GM18519 (cell line): ENCODE measurements at regions not wholly inside any gene's neighbourhood (a gene's known extent, or its start where the extent isn't known, plus 50 kb on each side); places are given as distances from the start of the nearest gene placed in this dataset.
"Not testable (repeated sequence)": the region's sequence is repeated elsewhere in the genome, so short reads cannot be mapped to it uniquely, and the experiment has no call there.

Experiments used
- ATAC-seq: cut with Tn5 transposase; IDR thresholded peaks from one replicate; pipeline ENCODE4 v1.9.1; 2021; ENCODE audit warnings: mild to moderate bottlenecking, moderate library complexity; ENCODE audit not compliant: unreplicated experiment, low FRiP score

DNA sequence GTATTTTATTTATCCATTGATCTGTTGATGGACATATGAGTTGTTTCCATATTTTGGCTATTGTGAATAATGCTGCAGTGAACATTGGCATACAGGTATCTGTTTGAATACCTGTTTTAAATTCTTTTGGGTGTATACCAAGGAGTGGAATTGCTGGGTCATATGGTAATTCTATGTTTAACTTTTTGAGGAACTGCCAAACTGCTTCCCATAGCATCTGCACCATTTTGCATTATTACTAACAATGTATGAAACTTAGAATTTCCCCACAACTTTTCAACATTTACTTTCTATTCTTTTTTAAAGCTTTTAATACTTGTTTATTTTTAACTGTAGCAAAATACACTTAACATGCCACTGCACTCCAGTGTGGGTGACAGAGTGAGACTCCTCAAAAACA lies 57.0 kb upstream of the MSN start:
- no peak for ATAC-seq

DNA sequence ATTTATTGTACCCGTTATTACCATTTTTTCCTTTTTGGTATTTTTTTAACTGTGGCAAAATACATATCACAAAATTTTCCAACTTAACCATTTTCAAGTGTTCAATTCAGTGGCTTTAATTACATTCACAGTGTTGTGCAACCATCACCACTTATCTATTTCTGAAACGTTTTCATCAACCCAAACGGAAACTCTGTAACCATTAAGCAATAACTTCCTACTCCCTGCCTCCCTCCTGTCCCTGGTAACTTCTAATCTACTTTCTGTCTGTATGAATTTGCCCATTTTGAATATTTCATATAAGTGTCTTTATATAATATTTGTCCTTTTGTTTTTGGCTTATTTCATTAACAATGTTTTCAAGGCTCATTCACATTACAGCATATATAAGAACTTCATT lies 57.4 kb upstream of the MSN start:
- no peak for ATAC-seq

DNA sequence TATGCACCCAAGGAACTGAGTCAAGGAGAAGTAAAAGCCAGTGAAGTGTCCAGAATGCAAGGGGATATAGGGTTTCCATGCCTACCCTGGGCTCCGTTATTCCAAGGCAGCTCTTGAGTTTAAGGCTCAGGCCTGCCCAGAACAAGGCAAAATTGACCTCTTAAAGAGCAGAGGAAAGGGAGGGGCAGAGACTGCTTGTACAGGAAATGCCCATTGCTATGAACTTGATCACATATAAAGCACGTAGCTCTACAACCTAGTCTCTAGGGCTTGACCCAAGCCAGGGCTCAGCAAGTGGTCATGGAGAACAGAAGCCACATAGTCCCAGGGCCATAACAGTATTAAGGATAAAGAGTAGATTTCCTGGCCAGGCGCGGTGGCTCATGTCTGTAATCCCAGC lies 58.2 kb upstream of the MSN start:
- ATAC-seq: no peak

DNA sequence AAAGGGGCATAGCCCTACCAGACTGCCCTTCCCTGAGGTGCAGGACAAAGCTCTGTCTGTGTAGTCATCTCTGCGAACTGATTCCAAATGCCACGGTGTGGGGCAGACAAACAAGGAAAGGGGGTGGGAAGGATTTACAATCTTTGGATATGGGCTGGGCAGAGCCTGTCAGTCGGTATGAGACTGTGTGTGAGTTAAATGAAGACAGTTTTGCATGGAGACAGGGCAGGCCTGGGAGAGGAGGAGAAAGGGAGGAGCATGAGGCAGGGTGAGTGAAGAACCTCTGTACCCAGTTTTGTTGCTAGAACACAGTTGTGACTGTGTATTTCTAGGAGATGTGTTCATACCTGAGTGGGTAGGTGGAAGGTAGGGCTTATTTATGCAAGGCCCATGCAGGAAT lies 59.4 kb upstream of the MSN start:
- no peak for ATAC-seq

DNA sequence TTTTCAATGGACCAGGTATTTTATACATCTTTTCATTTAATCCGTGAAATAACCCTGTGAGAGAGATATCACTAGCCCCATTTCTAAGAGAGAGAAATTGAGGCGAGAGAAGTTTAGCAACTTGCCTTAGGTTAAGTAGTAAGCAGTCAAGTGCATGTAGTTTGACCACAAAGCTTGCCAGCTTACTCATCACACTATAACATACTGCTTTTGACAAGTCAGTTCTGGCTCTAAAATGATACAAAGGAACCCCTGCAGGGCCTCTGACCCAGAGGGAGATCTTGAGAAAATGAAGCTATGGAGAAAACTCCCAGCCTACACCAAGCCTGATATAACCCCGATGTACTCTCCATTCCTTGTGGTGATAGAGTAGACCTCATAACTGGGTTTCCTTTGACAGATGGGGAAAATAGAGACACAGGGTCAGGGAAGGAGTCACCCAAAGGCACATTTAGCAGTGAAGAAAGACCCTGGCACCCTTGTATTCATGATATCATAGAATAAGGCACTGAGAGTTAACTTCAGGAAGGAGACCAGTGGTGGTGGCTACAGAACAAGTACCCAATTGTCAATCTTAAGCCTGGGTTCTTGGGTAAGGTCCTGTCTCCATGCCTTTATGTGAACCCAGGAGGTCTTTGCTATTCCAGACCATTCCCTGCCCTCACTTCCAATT lies 60.2 kb upstream of the MSN start:
- peak; percentile 65 for ATAC-seq

DNA sequence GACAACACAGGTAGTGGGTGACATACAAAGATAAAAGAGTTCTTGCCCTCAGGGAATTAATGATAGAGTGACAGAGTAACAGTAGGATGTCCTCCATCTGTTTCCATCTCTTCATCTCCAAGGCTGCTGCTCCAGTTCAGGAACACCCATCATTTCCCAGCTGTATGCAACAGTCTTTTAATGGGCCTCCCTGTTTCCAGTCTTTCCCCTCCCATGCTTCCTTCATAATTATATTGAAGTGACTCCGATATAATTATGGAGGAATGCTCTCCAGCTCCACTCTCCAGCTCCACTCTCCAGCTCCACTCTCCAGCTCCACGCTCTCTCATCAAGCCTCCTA lies 65.3 kb upstream of the MSN start:
- ATAC-seq: no peak

DNA sequence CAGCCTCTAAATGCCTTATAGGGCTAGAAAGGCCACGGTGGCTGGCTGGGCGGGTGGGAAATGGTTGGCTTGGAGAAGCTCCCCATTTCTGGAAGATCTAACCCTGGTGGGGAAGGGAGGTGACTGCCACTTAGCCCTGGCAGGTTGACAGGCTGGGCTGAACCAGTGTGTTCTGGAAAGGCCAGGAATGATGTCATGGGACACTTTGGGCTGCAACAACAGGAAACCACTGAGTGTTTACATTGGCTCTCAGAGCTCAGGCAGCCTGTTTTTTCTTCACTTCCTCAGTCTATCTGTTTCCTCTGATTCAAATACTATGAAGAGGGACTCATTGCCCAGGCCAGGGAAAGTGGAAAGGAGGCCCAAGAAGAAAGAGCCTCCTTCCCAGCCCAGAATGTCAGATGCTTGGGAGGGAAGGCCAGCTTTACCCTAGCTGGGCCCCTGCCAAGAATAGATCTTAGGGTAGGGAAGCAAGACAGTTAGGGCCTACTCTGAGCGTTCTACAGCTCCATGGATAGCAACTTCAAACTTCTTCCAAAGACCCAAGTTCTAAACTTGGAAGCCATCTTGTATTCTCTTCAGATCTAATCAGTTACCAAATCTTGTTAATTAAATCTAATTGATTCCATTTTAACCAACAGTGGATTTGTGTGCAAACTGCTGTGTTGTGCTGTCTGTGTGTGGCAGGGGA lies 65.8 kb upstream of the MSN start:
- ATAC-seq: no peak

DNA sequence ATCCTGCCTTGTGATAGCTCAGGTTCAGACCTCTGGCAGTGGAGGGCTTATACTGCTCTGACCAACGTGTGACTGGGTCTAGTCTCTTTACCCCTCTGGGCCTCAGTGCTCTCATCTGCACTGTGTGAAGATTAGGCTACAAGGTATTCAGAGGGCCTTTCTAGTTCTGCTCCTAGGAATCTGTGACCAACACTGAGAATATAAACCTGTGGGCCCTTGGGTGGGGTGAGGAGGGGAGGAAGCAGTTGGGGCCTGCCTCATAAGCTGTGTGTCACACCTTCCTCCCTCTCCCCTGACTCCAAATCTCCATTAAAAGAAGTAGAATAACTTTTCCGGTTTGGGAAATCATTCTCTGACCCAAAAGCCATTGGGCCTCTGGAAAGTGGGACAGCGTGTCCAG lies 66.3 kb upstream of the MSN start:
- no peak for ATAC-seq

DNA sequence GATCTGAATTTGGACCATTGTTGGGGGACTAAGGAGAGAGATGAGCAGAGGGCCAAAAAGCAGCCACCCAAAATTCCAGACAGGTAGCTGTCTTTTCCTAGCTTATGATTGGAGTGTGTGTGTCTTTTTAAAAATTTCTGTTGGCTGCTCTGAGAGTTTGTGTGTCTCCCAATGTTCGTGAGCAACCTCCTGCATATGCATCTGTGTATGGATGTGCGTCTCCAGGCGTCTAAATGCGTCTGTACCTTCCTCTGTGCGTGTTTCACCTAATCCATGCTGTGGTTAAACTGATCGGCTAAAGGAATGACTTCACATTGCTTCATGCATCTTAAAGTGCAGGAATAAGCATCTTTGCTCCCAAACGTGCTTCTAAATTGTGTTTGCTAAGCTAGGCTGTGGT lies 65.5 kb upstream of the LAS1L start:
- no peak for ATAC-seq

DNA sequence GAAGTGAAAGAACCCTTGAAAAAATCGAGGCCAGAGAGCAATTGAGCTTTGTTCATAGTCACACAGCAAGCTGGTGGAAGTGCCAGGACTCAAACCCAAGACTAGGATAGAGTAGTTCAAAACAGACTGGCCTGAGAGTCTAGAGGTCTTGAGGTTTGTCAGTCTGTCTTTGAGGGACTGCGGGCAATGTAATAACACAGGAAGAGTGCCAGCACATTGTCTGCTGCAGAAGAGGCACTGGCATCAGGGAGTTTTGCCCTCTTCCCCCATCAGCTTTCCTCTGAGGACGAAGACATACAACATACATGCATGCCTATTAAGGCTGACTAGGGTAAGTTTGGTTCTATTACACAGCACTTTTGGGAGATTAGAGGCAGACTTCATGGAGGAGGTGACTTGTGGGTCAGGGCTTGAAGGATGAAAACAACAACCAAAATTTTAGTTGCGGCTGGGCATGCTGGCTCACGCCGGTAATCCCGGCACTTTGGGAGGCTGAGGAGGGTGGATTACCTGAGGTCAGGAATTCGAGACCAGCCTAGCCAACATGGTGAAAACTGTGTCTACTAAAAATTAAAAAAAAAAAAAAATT lies 64.1 kb upstream of the LAS1L start:
- ATAC-seq: no peak

DNA sequence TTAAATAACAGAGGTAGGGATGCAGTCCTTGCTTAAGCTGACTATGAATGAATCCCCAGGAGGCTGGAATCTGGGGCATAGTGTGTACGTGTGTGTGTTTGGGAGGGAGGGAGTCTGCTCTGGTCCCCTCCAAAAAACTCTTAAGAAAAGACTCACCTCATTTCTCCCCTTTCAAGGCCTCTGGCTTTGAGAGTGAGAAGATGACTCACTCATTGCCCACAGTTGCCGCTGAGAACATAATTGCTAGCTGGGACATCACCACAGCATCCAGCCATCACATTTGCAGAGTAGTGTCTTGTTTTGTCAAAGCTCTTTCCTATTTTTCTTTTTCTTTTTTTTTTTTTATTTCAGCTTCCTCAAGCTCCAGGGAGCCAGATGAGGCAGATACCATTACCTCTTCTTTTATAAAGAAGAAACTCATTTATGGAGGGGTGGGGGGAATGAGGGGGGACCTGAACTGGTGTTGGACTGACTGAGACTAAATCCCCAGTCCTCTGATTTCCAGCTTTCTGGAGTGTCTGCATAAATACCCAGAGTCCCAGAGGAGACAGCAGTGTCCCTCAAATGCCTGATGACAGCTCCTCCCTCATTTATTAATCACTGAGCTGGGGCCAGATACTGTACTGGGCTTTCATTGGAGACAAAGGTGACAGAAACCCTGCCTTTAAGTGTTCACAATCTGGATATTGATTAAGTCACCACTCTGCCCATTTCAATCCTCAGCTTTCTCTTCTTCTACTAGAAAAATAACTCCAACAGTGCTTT lies 61.9 kb upstream of the LAS1L start:
- ATAC-seq: peak; percentile 78

DNA sequence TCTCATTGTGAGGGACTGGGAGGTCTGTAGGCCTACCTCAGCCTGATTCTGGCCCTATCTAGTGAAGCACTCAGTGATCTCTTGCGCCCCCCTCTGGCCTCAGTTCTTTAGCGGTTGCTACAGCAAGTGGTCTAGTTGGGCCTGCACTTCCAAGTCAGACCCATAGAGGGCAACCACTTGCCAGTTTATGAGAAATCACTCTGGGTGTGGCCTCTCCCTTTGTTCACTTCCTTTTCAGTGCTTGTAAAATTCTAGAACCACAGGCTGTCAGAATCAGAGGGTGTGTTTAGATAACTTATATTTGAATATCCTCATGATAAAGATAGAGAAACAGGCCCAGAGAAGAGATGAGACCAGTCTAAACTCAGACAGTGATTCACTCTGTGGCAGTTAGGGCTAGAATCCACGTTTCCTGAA lies 60.9 kb upstream of the LAS1L start:
- peak; percentile 71 for ATAC-seq

DNA sequence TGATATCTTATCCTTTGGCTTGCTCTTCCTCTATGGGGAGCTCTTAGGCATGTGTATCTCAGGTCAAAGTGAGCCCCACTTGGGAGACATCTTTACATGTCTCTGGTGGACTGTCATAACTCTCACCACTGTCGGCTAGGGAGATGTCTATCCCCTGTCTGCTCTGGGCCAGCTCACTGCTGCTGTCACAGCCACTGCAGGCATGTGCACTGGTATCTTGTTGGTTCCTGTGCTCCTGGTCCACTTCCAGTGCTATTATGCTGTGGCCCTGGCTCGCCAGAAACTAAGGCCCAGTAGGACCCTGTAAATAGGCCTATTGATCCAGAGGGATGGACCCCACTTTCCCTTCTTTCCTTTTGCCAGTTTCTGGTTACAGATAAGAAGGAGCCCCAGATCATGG lies 56.6 kb upstream of the LAS1L start:
- no peak for ATAC-seq

DNA sequence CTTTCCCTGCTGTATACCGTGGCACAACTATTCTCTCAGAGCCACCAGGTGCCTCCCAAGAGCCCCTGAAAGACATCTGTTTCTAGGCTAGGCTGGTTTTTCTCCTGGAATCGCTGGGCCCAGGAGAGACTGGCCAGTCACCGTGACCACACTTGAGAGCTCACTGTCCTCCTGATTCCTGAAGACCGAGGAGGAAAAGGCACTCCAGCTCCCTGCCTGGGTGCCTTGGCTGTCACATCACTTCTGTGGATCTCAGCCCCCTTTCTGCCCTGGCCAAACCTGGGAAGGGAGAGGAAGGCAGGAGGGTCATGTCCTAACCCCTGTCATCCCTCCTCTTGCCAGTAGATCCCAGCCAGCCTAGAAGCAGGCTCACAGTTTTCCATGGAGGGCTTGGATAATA lies 54.7 kb upstream of the LAS1L start:
- no peak for ATAC-seq

DNA sequence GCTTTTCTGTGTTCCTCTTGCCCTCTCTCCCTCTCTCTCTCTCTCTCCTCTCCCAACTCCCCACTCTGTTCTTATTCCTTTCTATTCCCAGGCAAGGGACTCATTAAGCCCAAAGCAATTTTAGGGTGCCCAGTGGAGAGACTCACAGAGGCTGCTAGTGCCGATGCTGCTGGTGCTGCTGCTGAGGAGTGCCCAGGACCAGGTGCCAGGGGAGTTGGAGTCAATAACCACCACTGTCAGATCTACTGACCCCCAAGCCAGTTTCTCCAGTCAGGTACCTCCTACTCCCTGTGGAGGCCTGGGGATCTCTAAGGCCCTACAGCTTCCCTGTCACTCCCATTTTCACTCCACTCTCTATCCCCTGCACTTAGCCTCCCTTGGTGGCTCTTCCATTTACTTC lies 54.2 kb upstream of the LAS1L start:
- ATAC-seq: no peak

DNA sequence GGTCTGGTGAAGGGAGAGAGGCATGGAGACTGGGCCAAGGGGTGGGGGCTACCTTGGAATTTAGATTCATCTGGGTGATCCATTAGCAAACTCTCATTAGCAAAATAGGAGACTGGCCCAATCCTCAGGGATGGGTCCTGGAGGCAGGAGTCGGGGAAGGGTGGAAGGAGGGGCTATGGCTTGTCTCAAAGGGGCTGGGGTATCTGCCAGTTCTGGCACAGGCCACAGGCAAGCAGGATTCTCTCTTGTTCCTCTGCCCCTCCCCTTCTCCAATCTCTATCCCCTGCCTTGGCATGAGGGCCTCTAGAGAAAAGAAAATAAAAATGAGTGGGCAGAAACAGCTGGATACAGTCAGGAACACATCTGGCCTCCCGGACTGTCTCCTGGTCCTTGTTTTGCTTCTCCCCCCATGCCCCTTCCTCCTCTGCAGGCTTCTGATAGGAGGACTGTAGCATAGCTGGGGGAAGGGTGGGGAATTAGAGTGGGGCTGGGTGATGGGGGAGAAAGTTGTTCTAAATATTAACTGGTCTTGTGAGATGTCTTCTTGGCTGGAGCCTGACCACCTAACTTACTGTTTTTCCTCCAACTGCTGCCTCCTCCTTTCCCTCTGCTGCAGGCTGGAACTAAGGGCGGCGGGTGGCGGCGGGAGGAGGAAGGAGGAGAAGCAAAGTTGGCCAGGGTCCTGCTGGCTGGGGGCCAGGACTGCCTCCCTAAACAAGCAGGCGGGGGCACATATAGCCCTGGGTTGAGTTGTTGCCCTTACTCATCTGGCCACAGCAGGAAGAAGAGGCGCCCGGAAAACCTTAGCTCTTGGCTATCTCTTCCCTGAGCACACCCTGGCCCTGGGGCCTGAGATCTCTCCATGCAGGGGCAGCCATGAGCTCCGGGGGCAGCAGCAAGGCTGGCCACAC lies 53.3 kb upstream of the LAS1L start:
- ATAC-seq: no peak

DNA sequence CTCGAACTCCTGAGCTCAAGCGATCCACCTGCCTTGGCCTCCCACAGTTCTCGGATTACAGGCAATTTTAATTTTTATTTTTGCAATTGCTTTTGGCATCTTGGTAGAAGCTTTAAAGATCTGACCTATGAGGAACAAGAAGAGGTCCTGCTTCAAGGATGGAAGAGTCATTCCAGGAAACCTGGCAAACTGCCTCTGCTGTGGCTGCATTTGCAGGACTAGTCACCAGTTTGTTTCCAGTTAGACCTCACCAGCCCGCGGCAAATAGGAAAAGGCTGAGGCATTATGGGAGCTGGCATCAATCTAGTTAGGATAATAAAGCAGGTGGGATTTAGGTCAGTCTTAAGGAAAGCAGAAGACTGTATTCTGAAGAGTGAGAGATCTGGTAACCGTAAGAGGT lies 51.9 kb upstream of the LAS1L start:
- no peak for ATAC-seq

DNA sequence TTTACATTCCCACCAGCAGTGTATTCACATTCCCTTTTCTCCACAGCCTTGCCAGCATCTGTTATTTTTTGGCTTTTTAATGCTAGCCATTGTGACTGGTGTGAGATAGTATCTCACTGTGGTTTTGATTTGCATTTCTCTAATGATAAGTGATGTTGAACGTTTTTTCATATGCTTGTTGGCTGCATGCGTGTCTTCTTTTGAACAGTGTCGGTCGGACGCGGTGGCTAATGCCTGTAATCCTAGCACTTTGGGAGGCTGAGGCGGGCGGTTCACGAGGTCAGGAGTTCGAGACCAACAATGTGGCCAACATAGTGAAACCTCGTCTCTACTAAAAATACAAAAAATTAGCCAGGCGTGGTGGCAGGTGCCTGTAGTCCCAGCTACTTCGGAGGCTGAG lies 50.6 kb upstream of the LAS1L start:
- not testable (repeated sequence) for ATAC-seq
